Stomach (tissue), 8 donors: ENCODE measurements at regions not wholly inside any gene's neighbourhood (a gene's known extent, or its start where the extent isn't known, plus 50 kb on each side); places are given as distances from the start of the nearest gene placed in this dataset.

Experiments used
- DNase-seq, 2 donors: peaks; one replicate each; pipeline versions ENCODE4 v3.0.0 to v3.0.0-alpha.2; 2013 to 2019
- H3K27ac ChIP-seq, 5 donors: fragments of 200-600 bp in 4 of 5; sonication (generic) in 4 of 5; one replicate each; pipeline ENCODE4 v1.5.1; 2013 to 2019; ENCODE audit warnings: mild to moderate bottlenecking in 1 of 5, moderate library complexity in 1 of 5
- H3K27me3 ChIP-seq, 3 donors: fragments of 200-600 bp; sonication (generic); one replicate each; pipeline ENCODE4 v1.5.1; 2017 to 2019; ENCODE audit warnings: mixed run types in 1 of 3
- H3K36me3 ChIP-seq, 4 donors: fragments of 200-600 bp; sonication (generic); 1 replicate in 3 of 4; 2 replicates in 1 of 4; pipeline ENCODE4 v1.5.1; 2016 to 2019
- H3K4me1 ChIP-seq, 4 donors: fragments of 200-600 bp; sonication (generic); one replicate each; pipeline ENCODE4 v1.5.1; 2016 to 2019
- H3K4me3 ChIP-seq, 4 donors: fragments of 200-600 bp; sonication (generic) in 3 of 4; one replicate each; pipeline ENCODE4 v1.5.1; 2016 to 2019; ENCODE audit warnings: mild to moderate bottlenecking in 1 of 4
- H3K9me3 ChIP-seq, 4 donors: fragments of 200-600 bp; sonication (generic); one replicate each; pipeline ENCODE4 v1.5.1; 2016 to 2019
- EP300 ChIP-seq: sonication (generic); formaldehyde crosslinking; IDR thresholded peaks from one replicate; pipeline ENCODE4 v1.6.1; 2017; ENCODE audit warnings: antibody characterized with exemption
- POLR2A ChIP-seq, 4 donors: fragments of 450-650 bp; IDR thresholded peaks; one replicate each; pipeline ENCODE4 v1.6.1; 2016; ENCODE audit warnings: antibody characterized with exemption in 4 of 4, control low read depth in 2 of 4, mild to moderate bottlenecking in 1 of 4, moderate library complexity in 1 of 4
- POLR2AphosphoS5 ChIP-seq, 3 donors: sonication (generic); formaldehyde crosslinking; IDR thresholded peaks; one replicate each; pipeline ENCODE4 v1.6.1; 2016; ENCODE audit warnings: antibody characterized with exemption in 3 of 3
- WGBS, 5 donors: extraction: QIAGEN DNeasy Blood & Tissue Kit in 3 of 5; methylation state at CpG; one replicate each; pipeline versions ENCODE4 v1.1.5 to v1.1.7; 2013 to 2018; 5-methylcytosine and 5-hydroxymethylcytosine counted together
- intact Hi-C: fragments of 100-400 bp; cut with DNase I; formaldehyde crosslinking; loops from one replicate; pipeline ENCODE4 v1.15.1; 2023; ENCODE audit warnings: low total_unique reads
- TF ChIP-seq, protein P1 (sequence below), 7 experiments: fragments of 450-650 bp in 4 of 7; fragments of 200-600 bp in 3 of 7; sonication (generic) in 3 of 7; IDR thresholded peaks; one replicate each; pipeline ENCODE4 v1.5.1; 2016 to 2019; ENCODE audit warnings: antibody characterized with exemption in 7 of 7, control low read depth in 2 of 7, mild to moderate bottlenecking in 1 of 7
- donor health status: healthy with polysubstance abuse.
- donor health status: Bipolar disorder and iron deficiency.
- donor health status: healthy.

- WGBS, 5 donors: 76 to 87% (median 82%) methylated on average over 3 of the region's 3 CpGs
- Histone ChIP-seq H3K9me3 (no peaks in the 10 kb centered on the region), H3K36me3 (no peaks in the 10 kb centered on the region), H3K4me1 (peaks cover 0 to 29% (median 6%) of the 10 kb centered on the region in 4 donors), H3K4me3 (no peak overlapping the region), H3K27me3 (no peaks in the 10 kb centered on the region), H3K27ac (no peak overlapping the region)
- TF ChIP-seq POLR2AphosphoS5 (IDR thresholded peaks at IDR 0.05) (no peak), POLR2A (IDR thresholded peaks at IDR 0.05) (no peak), EP300 (no peak)
- TF ChIP-seq, protein P1, sequence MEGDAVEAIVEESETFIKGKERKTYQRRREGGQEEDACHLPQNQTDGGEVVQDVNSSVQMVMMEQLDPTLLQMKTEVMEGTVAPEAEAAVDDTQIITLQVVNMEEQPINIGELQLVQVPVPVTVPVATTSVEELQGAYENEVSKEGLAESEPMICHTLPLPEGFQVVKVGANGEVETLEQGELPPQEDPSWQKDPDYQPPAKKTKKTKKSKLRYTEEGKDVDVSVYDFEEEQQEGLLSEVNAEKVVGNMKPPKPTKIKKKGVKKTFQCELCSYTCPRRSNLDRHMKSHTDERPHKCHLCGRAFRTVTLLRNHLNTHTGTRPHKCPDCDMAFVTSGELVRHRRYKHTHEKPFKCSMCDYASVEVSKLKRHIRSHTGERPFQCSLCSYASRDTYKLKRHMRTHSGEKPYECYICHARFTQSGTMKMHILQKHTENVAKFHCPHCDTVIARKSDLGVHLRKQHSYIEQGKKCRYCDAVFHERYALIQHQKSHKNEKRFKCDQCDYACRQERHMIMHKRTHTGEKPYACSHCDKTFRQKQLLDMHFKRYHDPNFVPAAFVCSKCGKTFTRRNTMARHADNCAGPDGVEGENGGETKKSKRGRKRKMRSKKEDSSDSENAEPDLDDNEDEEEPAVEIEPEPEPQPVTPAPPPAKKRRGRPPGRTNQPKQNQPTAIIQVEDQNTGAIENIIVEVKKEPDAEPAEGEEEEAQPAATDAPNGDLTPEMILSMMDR (IDR thresholded peaks at IDR 0.05): no peak
- DNase-seq: no peak
- intact Hi-C loops: no loop called here
Observed at GRCh38 chr2:238696786-238697185, 151.1 kb upstream of the TWIST2 start.

DNA sequence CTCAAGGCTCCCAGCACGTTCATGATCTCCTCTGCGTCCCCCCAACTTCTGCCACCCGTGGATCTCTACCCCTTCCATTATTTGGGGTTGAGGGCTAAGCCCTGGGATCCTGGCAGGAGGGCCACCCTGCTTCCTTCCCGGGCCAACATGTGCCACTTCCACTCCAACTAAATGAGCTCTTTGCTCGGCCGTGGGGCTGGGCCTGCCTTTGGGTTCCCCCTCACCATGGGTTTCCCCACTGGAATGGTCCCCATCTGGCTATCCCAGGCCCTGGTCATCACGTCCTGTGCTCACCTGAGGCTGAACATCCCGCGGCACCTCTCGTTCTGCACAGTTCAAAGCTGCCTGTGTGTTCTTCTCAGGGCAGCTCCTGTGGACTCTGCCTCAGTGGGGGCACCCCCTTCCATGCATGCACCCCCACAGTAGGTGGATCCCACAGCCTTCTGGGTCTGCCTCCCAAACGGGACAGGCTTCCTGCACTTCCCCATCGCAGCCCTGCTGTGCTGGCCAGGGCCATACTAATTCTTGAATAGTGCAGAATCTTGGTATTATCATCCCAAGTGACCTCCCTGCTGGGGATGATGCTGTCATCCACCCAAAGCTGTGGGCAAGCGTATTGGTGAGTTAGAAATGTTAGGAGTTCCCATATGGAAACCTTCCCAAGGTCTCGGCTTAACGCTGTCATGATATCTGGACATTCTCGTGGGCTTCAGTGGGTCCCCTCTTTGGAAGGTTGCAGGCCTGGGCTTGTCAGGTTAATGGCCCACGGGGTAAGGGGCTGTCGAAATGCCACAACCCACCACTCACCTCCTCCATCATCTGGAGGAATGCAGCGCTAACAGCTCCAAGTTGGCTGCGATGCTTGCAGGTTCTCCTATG lies 150.5 kb upstream of the TWIST2 start:
- no peak for TF ChIP-seq EP300
- TF ChIP-seq, protein P1 (IDR thresholded peaks at IDR 0.05): no peak
- no peak for TF ChIP-seq POLR2A (IDR thresholded peaks at IDR 0.05)
- TF ChIP-seq POLR2AphosphoS5 (IDR thresholded peaks at IDR 0.05): no peak
- Histone ChIP-seq H3K4me1 (peaks cover 0 to 30% (median 6%) of the 10 kb centered on the region in 4 donors), H3K9me3 (no peaks in the 10 kb centered on the region), H3K27ac (no peak overlapping the region), H3K4me3 (no peak overlapping the region), H3K27me3 (no peaks in the 10 kb centered on the region), H3K36me3 (no peaks in the 10 kb centered on the region)
- intact Hi-C loops: no loop called here
- DNase-seq: no peak
- WGBS, 5 donors: 78 to 87% (median 84%) methylated on average over 20 of the region's 20 CpGs

- Histone ChIP-seq H3K36me3 (no peaks in the 10 kb centered on the region), H3K27me3 (no peaks in the 10 kb centered on the region), H3K27ac (peak overlapping the region in 1 of 5 donors; percentile 2), H3K4me1 (peaks cover 0 to 30% (median 6%) of the 10 kb centered on the region in 4 donors), H3K9me3 (no peaks in the 10 kb centered on the region), H3K4me3 (no peak overlapping the region)
- DNase-seq: no peak
- WGBS, 5 donors: 65 to 72% (median 70%) methylated on average over 7 of the region's 7 CpGs
- TF ChIP-seq, protein P1 (IDR thresholded peaks at IDR 0.05): no peak
- TF ChIP-seq POLR2AphosphoS5 (IDR thresholded peaks at IDR 0.05) (no peak), EP300 (no peak), POLR2A (IDR thresholded peaks at IDR 0.05) (no peak)
- intact Hi-C loops: no loop called here
Observed at GRCh38 chr2:238698072-238698352, 149.9 kb upstream of the TWIST2 start.

DNA sequence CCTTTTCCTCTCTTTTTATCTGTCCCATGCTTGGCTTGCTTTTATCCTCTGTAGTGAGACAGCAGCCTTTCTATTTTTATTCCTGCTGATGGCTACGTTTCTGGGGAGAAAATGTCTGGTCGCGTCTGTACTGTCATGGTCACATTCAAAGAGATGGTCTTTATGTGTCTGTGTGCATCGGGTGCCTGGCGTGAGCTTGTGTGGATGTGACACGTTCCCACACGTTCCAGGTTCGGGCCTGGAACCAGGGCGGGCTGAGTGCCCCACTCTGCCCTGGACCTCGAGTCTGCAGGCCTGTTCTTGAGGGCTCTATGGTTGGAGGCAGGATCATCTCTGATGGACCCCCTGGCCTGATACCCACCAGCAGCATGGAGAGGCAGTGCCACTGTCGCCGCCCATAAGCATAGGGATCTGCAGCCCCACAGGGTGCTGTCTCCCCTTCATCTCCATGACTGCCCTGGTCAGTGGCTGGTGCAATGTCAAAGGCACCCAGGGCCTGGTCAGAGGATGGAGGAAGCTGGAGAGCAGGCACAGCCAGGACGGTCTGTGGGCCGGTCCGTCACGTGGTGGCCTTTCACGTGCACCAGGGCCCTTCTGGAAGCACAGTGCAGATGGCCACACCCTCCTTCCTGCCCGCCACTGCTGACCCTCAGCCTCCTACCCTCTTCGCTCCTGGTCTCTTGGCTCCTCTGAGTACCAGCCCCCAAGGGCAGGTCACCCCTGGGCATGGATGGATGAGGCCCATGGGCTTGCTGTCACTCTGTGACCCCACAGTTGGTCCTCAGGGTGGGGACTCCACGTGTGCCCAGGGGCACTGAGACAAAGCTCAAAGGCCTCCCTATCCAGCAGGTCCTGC lies 149.2 kb upstream of the TWIST2 start:
- peak overlapping the region in 1 of 5 donors; percentile 2 for H3K27ac ChIP-seq
- peaks cover 0 to 30% (median 6%) of the 10 kb centered on the region in 4 donors for H3K4me1 ChIP-seq
- no peaks in the 10 kb centered on the region for H3K9me3 ChIP-seq
- no peaks in the 10 kb centered on the region for H3K36me3 ChIP-seq
- intact Hi-C loops: no loop called here
- TF ChIP-seq, protein P1 (IDR thresholded peaks at IDR 0.05): no peak
- TF ChIP-seq POLR2A (IDR thresholded peaks at IDR 0.05) (no peak), EP300 (no peak), POLR2AphosphoS5 (IDR thresholded peaks at IDR 0.05) (no peak)
- no peak overlapping the region for H3K4me3 ChIP-seq
- H3K27me3 ChIP-seq: no peaks in the 10 kb centered on the region
- 78 to 90% (median 83%) methylated on average over 15 to 20 of the region's 20 CpGs for WGBS, 5 donors
- DNase-seq: no peak
